GM23338 (cell line): ENCODE measurements at regions not wholly inside any gene's neighbourhood (a gene's known extent, or its start where the extent isn't known, plus 50 kb on each side); places are given as distances from the start of the nearest gene placed in this dataset.

Experiments
- ATAC-seq: fragments of 200-7000 bp; cut with Tn5 transposase; 3 replicates; pipeline ENCODE4 v1.9.1; 2020
- DNase-seq: peaks from one replicate; pipeline ENCODE4 v3.0.0-alpha.2; 2015; ENCODE audit warnings: low spot score
- H2AFZ ChIP-seq: fragments of 200-600 bp; sonication (generic); 2 replicates; pipeline ENCODE4 v1.8.0; 2016; ENCODE audit warnings: antibody characterized with exemption, mild to moderate bottlenecking, moderate library complexity
- H3F3A ChIP-seq: fragments of 200-600 bp; sonication (generic); replicated peaks from 2 replicates; pipeline ENCODE4 v1.8.0; 2017; ENCODE audit warnings: antibody characterized with exemption, mixed run types, low read depth
- H3K27ac ChIP-seq: fragments of 200-600 bp; sonication (generic); 2 replicates; pipeline ENCODE4 v1.6.1; 2016; ENCODE audit warnings: low read depth
- H3K27me3 ChIP-seq: fragments of 200-600 bp; sonication (generic); 2 replicates; pipeline ENCODE4 v1.8.0; 2016; ENCODE audit warnings: mild to moderate bottlenecking, mixed run types, moderate library complexity; ENCODE audit not compliant: insufficient read depth
- H3K36me3 ChIP-seq: fragments of 200-600 bp; sonication (generic); 2 replicates; pipeline ENCODE4 v1.8.0; 2016; ENCODE audit warnings: mild to moderate bottlenecking; ENCODE audit not compliant: insufficient read depth
- H3K4me1 ChIP-seq: fragments of 200-600 bp; sonication (generic); 2 replicates; pipeline ENCODE4 v1.8.0; 2016; ENCODE audit warnings: mild to moderate bottlenecking, moderate library complexity; ENCODE audit not compliant: insufficient read depth
- H3K4me2 ChIP-seq: fragments of 200-600 bp; sonication (generic); 2 replicates; pipeline ENCODE4 v1.7.1; 2017; ENCODE audit warnings: mixed run types
- H3K4me3 ChIP-seq: fragments of 200-600 bp; sonication (generic); 2 replicates; pipeline ENCODE4 v1.6.1; 2016; ENCODE audit warnings: mixed run types
- H3K79me2 ChIP-seq: fragments of 200-600 bp; sonication (generic); replicated peaks from 2 replicates; pipeline ENCODE4 v1.8.0; 2017; ENCODE audit warnings: mild to moderate bottlenecking; ENCODE audit not compliant: insufficient read depth
- H3K9me2 ChIP-seq: fragments of 200-600 bp; sonication (generic); 2 replicates; pipeline ENCODE4 v1.8.0; 2017; ENCODE audit not compliant: insufficient read depth
- H4K20me1 ChIP-seq: fragments of 200-600 bp; sonication (generic); replicated peaks from 2 replicates; pipeline ENCODE4 v1.8.0; 2017; ENCODE audit warnings: mild to moderate bottlenecking; ENCODE audit not compliant: insufficient read depth
- H3K27ac Mint-ChIP-seq: 2 replicates; pipeline ENCODE4 v1.8.0; 2020; ENCODE audit warnings: inconsistent platforms, mild to moderate bottlenecking, moderate library complexity, mixed read lengths
- H3K27me3 Mint-ChIP-seq: 3 replicates; pipeline ENCODE4 v1.8.0; 2022; ENCODE audit warnings: low read depth, mild to moderate bottlenecking, moderate library complexity, mixed read lengths, inconsistent platforms; ENCODE audit not compliant: insufficient read depth, poor library complexity
- H3K36me3 Mint-ChIP-seq: 3 replicates; pipeline ENCODE4 v1.8.0; 2021; ENCODE audit warnings: low read depth, mild to moderate bottlenecking, inconsistent platforms, moderate library complexity, mixed read lengths
- H3K4me1 Mint-ChIP-seq: 3 replicates; pipeline ENCODE4 v1.8.0; 2020; ENCODE audit warnings: mild to moderate bottlenecking, inconsistent platforms, mixed read lengths
- H3K4me3 Mint-ChIP-seq: 3 replicates; pipeline ENCODE4 v1.8.0; 2021; ENCODE audit warnings: moderate library complexity, mild to moderate bottlenecking, inconsistent platforms, mixed read lengths
- H3K9me3 Mint-ChIP-seq: 3 replicates; pipeline ENCODE4 v1.8.0; 2020; ENCODE audit warnings: moderate library complexity, mild to moderate bottlenecking, inconsistent platforms, mixed read lengths
- CTCF ChIP-seq, 2 experiments: fragments of 200-600 bp in 1 of 2; sonication (generic) in 1 of 2; conservative IDR thresholded peaks; 2 replicates each; pipeline versions ENCODE4 v1.5.1 to v1.6.1; 2016 to 2017; ENCODE audit warnings: antibody characterized with exemption in 2 of 2, low read depth in 2 of 2, mild to moderate bottlenecking in 2 of 2, moderate library complexity in 1 of 2
- JUNB ChIP-seq: IDR thresholded peaks from one replicate; pipeline ENCODE4 v1.6.1; 2016; ENCODE audit warnings: antibody characterized with exemption; ENCODE audit not compliant: unreplicated experiment
- NANOG ChIP-seq: IDR thresholded peaks from 2 replicates; pipeline ENCODE4 v1.6.1; 2016; ENCODE audit warnings: antibody characterized with exemption, borderline replicate concordance
- REST ChIP-seq: IDR thresholded peaks from one replicate; pipeline ENCODE4 v1.6.1; 2018; ENCODE audit warnings: antibody characterized with exemption; ENCODE audit not compliant: unreplicated experiment
- ZNF114 ChIP-seq: fragments of 250-450 bp; sonication (Bioruptor Pico); IDR thresholded peaks from 2 replicates; pipeline ENCODE4 v1.5.0; 2020; ENCODE audit warnings: mild to moderate bottlenecking, moderate library complexity
- ZNF331 ChIP-seq: fragments of 250-450 bp; sonication (Bioruptor Pico); IDR thresholded peaks from 2 replicates; pipeline ENCODE4 v1.5.0; 2020; ENCODE audit warnings: low read depth, mild to moderate bottlenecking, moderate library complexity
- TF ChIP-seq, protein P1 (sequence below): IDR thresholded peaks from 2 replicates; pipeline ENCODE4 v1.6.1; 2016; ENCODE audit warnings: antibody characterized with exemption

DNA sequence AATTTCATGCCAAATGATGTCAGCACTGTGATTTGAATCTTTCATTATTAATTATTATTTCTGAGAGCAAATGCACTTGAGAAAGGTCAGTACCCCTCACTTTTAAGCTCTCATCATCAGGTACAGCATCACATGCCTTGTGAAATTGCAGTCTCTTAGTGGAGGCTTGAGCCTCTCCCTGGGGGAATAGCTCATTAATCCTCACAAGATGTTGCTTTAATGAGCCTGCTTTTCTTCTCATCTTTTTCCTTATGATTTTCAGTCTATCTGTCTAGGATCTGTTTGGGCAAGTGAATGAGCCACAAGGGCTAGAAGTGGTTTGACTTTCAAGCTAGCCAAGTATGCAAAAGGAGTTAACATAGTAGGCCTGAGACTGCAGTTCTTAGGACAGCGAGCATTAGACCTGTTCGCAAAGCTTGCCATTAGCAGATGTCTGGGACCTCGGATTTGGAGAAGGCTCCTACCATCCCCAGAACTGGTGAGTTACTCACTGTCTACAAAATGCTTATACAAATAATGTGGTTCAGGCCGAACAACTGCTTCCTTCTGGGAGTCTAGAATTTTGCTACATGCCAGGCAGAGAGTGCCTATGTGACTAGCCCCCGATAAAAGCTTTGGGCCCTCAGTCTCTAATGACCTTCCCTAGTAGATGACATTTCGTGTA lies 174.5 kb downstream of the IL15 start:
- Mint-ChIP-seq H3K4me1 (peaks cover 17% of the 10 kb centered on the region), H3K36me3 (no peaks in the 10 kb centered on the region), H3K27me3 (peaks cover 1% of the 10 kb centered on the region), H3K4me3 (no peak overlapping the region), H3K27ac (no peak overlapping the region), H3K9me3 (no peaks in the 10 kb centered on the region)
- Histone ChIP-seq H3K4me1 (peaks cover 6% of the 10 kb centered on the region; the same call in 1 of the 2 replicates), H3K9me2 (0 out of 2 replicates have a peak, but pooled peaks cover 4% of the 10 kb centered on the region), H3K27ac (no peak overlapping the region), H3K27me3 (no peaks in the 10 kb centered on the region), H2AFZ (peak overlapping the region; percentile 41; the same call in 1 of the 2 replicates), H3K4me3 (no peak overlapping the region), H3F3A (no peaks in the 10 kb centered on the region), H4K20me1 (no peaks in the 10 kb centered on the region), H3K4me2 (no peak overlapping the region), H3K79me2 (no peaks in the 10 kb centered on the region), H3K36me3 (no peaks in the 10 kb centered on the region)
- TF ChIP-seq, protein P1, sequence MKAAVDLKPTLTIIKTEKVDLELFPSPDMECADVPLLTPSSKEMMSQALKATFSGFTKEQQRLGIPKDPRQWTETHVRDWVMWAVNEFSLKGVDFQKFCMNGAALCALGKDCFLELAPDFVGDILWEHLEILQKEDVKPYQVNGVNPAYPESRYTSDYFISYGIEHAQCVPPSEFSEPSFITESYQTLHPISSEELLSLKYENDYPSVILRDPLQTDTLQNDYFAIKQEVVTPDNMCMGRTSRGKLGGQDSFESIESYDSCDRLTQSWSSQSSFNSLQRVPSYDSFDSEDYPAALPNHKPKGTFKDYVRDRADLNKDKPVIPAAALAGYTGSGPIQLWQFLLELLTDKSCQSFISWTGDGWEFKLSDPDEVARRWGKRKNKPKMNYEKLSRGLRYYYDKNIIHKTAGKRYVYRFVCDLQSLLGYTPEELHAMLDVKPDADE: no peak
- no peak for TF ChIP-seq ZNF331 (CRISPR knock-in tag)
- ATAC-seq (no peak; the same call in 2 of the 3 replicates), DNase-seq (no peak)

- ATAC-seq: no peak
- TF ChIP-seq, protein P1: no peak
- TF ChIP-seq REST (no peak), CTCF (conservative IDR thresholded peaks at IDR 0.05; ENCODE audit: low read depth in 2 of 2) (no peak), ZNF331 (CRISPR knock-in tag) (no peak), NANOG (no peak), JUNB (no peak), ZNF114 (no peak)
Observed at GRCh38 chr4:141812158-141812557, 175.8 kb downstream of the IL15 start.

More at GRCh38 chr4:141812158-141812557, 175.8 kb downstream of the IL15 start:
- Mint-ChIP-seq H3K9me3 (no peaks in the 10 kb centered on the region), H3K27me3 (peaks cover 1% of the 10 kb centered on the region), H3K4me3 (no peak overlapping the region), H3K36me3 (no peaks in the 10 kb centered on the region), H3K27ac (no peak overlapping the region), H3K4me1 (peaks cover 14% of the 10 kb centered on the region)
- H3K27me3 ChIP-seq: no peaks in the 10 kb centered on the region
- H3F3A ChIP-seq: no peaks in the 10 kb centered on the region
- no peak overlapping the region for H3K4me2 ChIP-seq
- no peak for DNase-seq
- H3K79me2 ChIP-seq: no peaks in the 10 kb centered on the region
- no peak overlapping the region for H2AFZ ChIP-seq
- H3K9me2 ChIP-seq: peaks cover 4% of the 10 kb centered on the region; the same call in 1 of the 2 replicates
- no peak overlapping the region for H3K4me3 ChIP-seq
- no peaks in the 10 kb centered on the region for H3K36me3 ChIP-seq
- no peaks in the 10 kb centered on the region for H4K20me1 ChIP-seq
- peaks cover 5% of the 10 kb centered on the region; the same call in 1 of the 2 replicates for H3K4me1 ChIP-seq
- no peak overlapping the region for H3K27ac ChIP-seq
